ENCODE measurements at regions not wholly inside any gene's neighbourhood (a gene's known extent, or its start where the extent isn't known, plus 50 kb on each side); places are given as distances from the start of the nearest gene placed in this dataset.
"Not testable (repeated sequence)": the region's sequence is repeated elsewhere in the genome, so short reads cannot be mapped to it uniquely, and the experiment has no call there.

DNA sequence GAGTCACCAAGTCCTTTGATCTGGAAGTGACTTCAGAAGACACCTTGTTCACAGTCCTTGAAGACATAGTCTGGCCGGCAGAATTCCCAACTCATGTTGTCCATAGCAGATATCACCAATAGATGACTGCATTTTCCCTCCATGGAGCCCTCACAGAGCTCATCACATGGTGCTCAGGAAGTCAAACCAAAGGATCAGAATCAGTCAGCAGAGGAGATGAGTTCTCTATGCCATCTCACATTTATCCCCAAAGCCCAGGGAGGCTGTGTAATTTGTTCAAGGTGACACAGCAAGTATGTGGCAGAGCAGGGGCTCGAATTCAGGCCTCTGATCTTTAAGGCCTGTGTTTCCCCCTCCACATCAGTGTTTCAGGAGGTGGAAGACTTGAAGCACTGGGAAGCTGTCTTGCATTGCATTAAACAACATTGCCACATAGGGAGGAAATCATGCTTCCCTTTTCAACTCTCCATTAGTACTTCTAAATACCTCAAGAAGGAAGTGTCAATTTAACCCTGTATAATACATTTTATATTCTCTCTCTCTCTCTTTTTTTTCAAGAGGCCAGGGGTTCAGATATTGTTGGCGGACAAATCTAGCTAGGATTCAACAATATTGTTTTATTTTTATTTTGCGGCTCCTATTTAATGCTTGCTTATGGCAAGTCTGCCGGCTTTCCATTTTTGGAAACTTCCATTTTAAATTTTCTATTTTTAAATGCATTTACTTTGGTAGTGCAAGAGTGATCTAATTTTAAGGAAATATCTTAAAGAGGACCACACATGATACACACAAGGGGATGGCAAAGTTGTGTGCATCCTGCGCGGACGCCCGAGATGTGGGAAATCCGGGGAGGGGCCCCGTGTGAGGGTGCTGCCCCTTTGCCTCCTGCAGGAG lies 61.9 kb downstream of the NPIPB5 start:
- not testable (repeated sequence) for DNase-seq (ENCODE audit: low read depth in 1 of 2, low spot score in 1 of 2); H3K4me3 ChIP-seq; H3K9me3 ChIP-seq (ENCODE audit: low read depth)

DNA sequence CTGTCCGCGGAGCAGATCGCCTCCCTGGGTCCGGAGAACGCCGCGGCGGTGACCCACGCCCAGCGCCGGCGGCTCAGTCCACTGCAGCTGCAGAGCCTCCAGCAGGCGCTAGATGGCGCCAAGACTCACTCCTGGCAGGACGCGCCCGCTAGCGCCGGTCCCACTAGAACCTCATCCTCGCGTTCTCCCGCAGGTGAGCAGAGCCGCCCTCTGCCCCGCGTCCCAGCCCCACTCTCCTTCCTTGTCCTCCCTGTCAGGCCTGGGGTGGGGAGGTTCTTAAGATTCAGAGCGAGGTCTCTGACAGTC lies 62.5 kb downstream of the NPIPB5 start:
- H3K4me1 ChIP-seq (ENCODE audit: low read depth); H3K9me3 ChIP-seq (ENCODE audit: low read depth); H3K4me3 ChIP-seq; H3K36me3 ChIP-seq; H3K27ac ChIP-seq; DNase-seq (ENCODE audit: low read depth in 1 of 2, low spot score in 1 of 2): not testable (repeated sequence)
- H3K27me3 ChIP-seq = peaks cover 14% of the 10 kb centered on the region

More for the DNA sequence above, 61.9 kb downstream of the NPIPB5 start:
- H3K4me1 ChIP-seq (ENCODE audit: low read depth); H3K36me3 ChIP-seq; H3K27ac ChIP-seq: not testable (repeated sequence)
- H3K27me3 ChIP-seq = peaks cover 14% of the 10 kb centered on the region

DNA sequence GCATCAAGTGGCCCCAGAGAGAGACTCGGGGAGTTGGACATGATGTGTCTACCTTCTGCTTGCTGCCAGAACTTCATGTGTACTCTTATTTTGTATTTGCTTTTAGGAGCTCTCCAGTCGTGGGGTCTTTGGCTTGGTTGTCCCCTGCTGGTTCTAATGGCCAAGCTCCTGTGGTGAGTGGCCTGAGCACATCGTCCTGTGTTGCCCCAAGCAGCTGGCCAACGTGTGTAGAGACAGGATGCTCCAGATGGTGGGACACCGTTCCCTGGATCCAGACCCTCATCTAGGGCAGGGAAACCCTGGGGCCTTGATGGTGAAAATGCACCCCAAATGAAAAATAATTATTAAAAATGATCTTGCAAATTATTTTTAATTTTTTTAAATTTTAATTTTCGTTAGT lies 65.8 kb downstream of the NPIPB5 start:
- not testable (repeated sequence) for H3K36me3 ChIP-seq

DNA sequence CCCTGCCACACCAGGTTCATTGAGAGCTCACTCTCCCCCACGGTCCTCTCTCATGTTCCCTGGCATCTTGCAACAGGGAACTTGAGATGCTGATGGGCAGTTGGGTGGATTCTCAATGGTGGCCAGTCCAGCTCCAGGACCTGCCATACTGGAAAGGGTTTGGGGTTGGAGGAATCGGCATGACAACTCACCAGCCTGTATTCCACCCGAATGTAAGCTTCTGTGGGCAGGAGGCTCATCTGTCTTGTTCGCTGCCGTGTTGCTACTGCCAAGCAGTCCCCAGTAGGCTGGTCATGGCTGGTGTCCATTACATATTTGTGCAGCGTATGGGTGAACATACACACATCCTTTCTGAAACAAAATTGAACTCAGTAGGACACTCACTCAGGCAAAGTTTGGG lies 72.5 kb downstream of the NPIPB5 start:
- H3K4me3 ChIP-seq; H3K36me3 ChIP-seq; H3K27me3 ChIP-seq; H3K4me1 ChIP-seq (ENCODE audit: low read depth); H3K9me3 ChIP-seq (ENCODE audit: low read depth); H3K27ac ChIP-seq; DNase-seq (ENCODE audit: low read depth in 1 of 2, low spot score in 1 of 2): not testable (repeated sequence)

More for the DNA sequence above, 65.8 kb downstream of the NPIPB5 start:
- H3K27ac ChIP-seq; DNase-seq (ENCODE audit: low read depth in 1 of 2, low spot score in 1 of 2); H3K4me1 ChIP-seq (ENCODE audit: low read depth); H3K9me3 ChIP-seq (ENCODE audit: low read depth); H3K4me3 ChIP-seq: not testable (repeated sequence)
- H3K27me3 ChIP-seq = peaks cover 14% of the 10 kb centered on the region

DNA sequence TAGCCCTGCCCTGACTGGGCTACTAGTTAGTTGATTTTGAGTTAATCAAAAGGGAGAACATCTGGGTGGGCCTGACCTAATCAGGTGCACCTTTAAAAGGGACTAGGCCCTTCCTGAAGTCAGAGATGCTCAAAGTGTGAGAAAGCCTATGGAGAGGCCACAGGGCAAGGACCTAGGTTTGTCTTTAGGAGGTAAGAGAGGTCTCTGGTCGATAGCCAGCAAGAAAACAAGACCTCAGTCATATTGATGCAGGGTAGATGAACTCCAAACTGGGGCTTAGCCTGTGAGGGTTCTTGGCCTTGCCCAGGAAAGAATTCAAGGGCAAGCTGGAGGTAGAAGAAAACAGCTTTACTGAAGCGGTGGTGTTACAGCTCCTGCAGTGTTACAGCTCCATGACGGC lies 73.8 kb downstream of the NPIPB5 start:
- not testable (repeated sequence) for H3K27ac ChIP-seq; H3K4me3 ChIP-seq; H3K36me3 ChIP-seq; DNase-seq (ENCODE audit: low read depth in 1 of 2, low spot score in 1 of 2); H3K4me1 ChIP-seq (ENCODE audit: low read depth); H3K27me3 ChIP-seq; H3K9me3 ChIP-seq (ENCODE audit: low read depth)

DNA sequence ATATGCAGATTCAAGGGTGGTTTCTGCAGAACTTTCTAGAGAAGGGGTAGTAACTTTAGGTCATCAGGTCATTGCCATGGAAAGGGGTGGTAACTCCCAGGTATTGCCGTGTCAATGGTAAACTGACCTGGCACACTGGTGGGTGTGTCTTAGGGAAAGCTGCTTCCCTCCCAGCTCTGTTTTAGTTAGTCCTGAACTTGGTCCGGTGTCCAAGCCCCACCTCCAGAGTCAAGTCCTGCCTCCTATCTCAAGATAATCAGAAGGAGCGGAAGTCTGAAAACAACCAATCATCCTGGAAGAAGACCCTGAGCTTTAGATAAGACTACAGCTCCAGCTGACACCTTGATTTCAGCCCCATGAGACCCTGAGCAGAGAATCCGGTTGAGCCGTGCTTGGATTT lies 74.2 kb downstream of the NPIPB5 start:
- not testable (repeated sequence) for H3K27me3 ChIP-seq; H3K4me3 ChIP-seq; H3K9me3 ChIP-seq (ENCODE audit: low read depth); H3K27ac ChIP-seq; H3K36me3 ChIP-seq; DNase-seq (ENCODE audit: low read depth in 1 of 2, low spot score in 1 of 2); H3K4me1 ChIP-seq (ENCODE audit: low read depth)

DNA sequence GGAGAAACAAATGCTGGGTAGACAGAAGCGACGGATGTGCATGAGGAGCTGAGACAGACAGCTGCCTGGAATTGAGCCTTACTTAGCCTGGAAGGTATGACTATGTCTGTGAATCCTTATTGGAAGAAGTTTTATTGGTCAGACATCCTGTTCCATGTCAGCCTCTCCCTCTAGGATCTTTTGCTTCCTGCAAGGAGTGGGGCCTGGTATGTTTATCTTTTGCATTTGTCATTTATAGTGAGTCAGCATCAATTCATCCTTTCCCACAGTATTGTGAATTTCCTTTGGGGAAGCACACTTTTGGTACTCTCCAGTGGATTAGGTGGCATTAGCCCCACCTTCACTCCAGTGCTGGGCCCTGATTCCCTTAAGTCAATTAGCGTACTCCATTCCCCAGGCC lies 74.7 kb downstream of the NPIPB5 start:
- DNase-seq (ENCODE audit: low read depth in 1 of 2, low spot score in 1 of 2) = peak in 1 of 2 donors; percentile 34

DNA sequence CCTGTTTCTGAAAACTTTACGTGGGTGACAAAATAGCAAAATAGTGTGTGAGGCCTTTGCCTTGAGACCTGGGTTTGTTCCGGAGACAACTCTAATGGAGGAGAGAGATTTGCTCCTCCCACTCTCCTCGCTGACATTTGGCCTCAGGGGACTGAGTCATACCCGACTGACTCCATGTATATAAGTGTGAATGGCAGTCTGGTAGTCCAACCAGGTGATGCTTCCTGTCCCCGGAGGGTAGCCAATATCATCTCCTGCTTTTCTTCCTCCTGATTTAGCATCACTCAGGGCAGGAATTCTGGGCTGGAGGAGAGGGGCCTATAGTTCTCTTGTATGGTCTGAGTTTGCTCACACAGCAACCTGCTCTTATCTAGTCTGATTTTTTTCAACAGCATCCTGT lies 76.0 kb downstream of the NPIPB5 start:
- H3K36me3 ChIP-seq; H3K4me3 ChIP-seq; H3K27ac ChIP-seq; H3K27me3 ChIP-seq; DNase-seq (ENCODE audit: low read depth in 1 of 2, low spot score in 1 of 2); H3K4me1 ChIP-seq (ENCODE audit: low read depth); H3K9me3 ChIP-seq (ENCODE audit: low read depth): not testable (repeated sequence)

More for the DNA sequence above, 74.7 kb downstream of the NPIPB5 start:
- H3K36me3 ChIP-seq; H3K27me3 ChIP-seq; H3K4me1 ChIP-seq (ENCODE audit: low read depth); H3K27ac ChIP-seq; H3K9me3 ChIP-seq (ENCODE audit: low read depth); H3K4me3 ChIP-seq: not testable (repeated sequence)

DNA sequence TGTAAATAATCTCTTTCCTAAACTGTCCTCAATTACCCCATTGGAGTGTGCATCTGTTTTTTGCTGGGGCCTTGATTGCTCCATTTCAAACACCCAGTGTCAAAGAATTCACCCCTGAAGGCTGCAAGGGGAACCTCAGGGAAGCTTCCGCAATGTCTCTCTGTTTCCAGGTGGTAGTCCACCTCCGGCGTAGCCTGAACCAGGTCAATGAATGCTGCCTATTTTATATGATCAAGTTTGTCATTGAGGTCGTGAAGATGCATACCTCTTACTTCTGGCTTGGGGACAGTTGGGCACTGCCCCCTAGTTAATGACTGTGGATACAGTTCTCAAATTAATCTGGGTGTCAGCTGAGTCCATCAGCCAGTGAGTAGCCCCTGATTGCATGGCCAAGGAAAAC lies 79.1 kb downstream of the NPIPB5 start:
- H3K36me3 ChIP-seq = not testable (repeated sequence)

DNA sequence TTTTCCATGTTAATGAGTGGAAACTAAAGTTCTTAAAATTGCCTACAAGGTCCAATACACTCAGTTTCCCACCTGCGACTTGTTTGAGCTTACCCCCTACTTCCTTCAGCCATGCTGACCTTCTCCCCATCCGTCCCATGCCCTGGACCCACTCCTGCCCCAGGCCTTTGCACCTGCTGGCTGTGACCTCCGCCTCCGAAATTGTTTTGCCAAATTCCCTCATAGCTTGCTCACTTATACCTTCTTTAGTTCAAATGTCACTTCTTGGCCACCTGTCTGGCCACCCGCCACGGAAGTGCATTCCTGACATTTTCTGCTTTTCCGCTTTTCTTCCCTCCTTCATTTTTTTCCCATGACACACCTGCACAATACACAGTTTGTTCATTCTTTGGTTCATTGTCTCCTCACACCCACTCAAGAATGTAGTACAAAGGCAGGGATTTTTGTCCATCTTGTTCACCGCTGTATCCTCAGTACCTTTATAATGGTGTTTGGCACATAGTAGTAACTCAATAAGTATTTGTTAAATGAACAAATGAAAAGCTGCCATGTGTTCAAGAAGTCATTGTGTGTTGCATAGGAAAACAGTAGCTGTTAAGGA lies 85.9 kb downstream of the NPIPB5 start:
- H3K4me1 ChIP-seq (ENCODE audit: low read depth); H3K9me3 ChIP-seq (ENCODE audit: low read depth); DNase-seq (ENCODE audit: low read depth in 1 of 2, low spot score in 1 of 2); H3K27me3 ChIP-seq; H3K27ac ChIP-seq; H3K4me3 ChIP-seq; H3K36me3 ChIP-seq: not testable (repeated sequence)

More for the DNA sequence above, 79.1 kb downstream of the NPIPB5 start:
- H3K4me1 ChIP-seq (ENCODE audit: low read depth); DNase-seq (ENCODE audit: low read depth in 1 of 2, low spot score in 1 of 2); H3K27me3 ChIP-seq; H3K9me3 ChIP-seq (ENCODE audit: low read depth); H3K4me3 ChIP-seq; H3K27ac ChIP-seq: not testable (repeated sequence)

DNA sequence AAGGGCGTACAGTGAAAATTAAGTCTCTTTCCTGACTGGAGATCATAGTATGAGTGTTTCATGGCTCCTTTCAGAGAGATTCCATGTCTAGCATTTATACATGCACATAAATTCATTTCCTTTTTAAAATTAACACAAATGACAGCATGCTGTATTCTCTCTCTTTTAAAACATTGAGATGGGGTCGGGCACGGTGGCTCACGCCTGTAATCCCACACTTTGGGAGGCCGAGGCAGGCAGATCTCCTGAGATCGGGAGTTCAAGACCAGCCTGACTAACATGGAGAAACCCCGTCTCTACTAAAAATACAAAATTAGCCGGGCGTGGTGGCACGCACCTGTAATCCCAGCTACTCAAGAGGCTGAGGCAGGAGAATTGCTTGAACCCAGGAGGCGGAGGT lies 93.1 kb downstream of the NPIPB5 start:
- H3K9me3 ChIP-seq (ENCODE audit: low read depth); DNase-seq (ENCODE audit: low read depth in 1 of 2, low spot score in 1 of 2); H3K27me3 ChIP-seq; H3K4me3 ChIP-seq; H3K36me3 ChIP-seq; H3K4me1 ChIP-seq (ENCODE audit: low read depth); H3K27ac ChIP-seq: not testable (repeated sequence)

DNA sequence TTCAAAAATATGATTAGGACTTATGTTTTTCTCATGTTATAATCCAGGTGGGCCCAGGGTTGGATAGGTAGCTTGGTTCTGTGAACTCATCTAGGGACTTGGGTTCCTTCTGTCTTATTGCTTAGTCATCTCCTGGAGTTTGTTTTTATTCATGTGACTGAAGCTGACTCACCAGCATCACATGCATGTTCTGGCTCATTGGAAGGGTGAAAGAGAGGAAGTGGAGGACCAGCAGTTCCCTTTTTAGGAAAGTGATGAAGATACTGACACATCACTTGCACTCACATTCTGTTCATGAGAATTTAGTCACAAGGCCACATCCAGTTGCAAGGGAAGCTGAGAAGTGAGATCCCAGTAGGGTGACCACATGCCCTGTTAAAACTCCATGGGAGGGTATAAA lies 95.9 kb downstream of the NPIPB5 start:
- not testable (repeated sequence) for DNase-seq (ENCODE audit: low read depth in 1 of 2, low spot score in 1 of 2); H3K27me3 ChIP-seq; H3K4me1 ChIP-seq (ENCODE audit: low read depth); H3K9me3 ChIP-seq (ENCODE audit: low read depth); H3K4me3 ChIP-seq; H3K36me3 ChIP-seq; H3K27ac ChIP-seq

DNA sequence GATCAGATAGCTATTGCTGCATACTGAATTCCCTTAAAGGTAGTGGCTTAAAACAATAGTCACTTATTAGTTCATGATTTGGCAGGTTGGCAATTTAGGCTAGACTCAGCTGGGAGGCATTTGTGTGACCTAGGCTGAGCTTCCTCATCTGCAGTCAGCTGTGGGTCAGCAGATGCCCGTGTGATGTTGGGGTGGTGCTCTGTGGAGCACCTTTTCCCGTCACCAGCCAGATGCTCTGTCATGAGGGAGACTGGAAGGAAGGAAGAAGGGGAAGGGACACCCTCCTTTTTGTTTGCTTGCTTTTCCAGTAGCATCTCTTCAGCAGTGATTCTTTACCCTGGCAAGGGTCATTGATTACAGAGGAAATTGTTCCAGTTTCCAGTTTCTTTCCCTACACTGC lies 99.1 kb downstream of the NPIPB5 start:
- DNase-seq (ENCODE audit: low read depth in 1 of 2, low spot score in 1 of 2); H3K27me3 ChIP-seq; H3K9me3 ChIP-seq (ENCODE audit: low read depth): not testable (repeated sequence)

DNA sequence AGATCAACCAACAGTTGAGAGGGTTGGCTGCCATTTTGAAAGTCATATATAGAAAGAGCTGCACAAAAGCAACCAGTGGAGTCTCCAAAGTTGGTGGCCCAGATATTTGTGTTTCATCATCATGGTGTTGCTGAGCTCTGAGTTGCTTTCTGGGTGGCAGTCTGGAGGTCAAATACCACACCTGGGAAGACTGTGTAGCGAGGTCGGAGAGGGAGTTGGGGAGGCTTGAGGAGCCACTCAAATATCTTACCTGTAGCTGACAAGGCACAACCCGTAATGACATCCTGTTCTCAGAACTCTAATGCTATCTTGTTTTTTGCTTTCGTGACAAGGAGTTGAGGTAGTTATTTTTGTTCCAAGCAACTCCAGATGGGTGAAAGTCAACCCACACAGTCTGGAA lies 100.4 kb downstream of the NPIPB5 start:
- DNase-seq (ENCODE audit: low read depth in 1 of 2, low spot score in 1 of 2); H3K4me1 ChIP-seq (ENCODE audit: low read depth); H3K4me3 ChIP-seq; H3K9me3 ChIP-seq (ENCODE audit: low read depth); H3K27me3 ChIP-seq; H3K36me3 ChIP-seq; H3K27ac ChIP-seq: not testable (repeated sequence)

More for the DNA sequence above, 99.1 kb downstream of the NPIPB5 start:
- not testable (repeated sequence) for H3K36me3 ChIP-seq; H3K27ac ChIP-seq; H3K4me1 ChIP-seq (ENCODE audit: low read depth); H3K4me3 ChIP-seq

Measured in cardiac muscle cell (in vitro differentiated cells and primary cell).